ENCODE measurements at regions not wholly inside any gene's neighbourhood (a gene's known extent, or its start where the extent isn't known, plus 50 kb on each side); places are given as distances from the start of the nearest gene placed in this dataset.

DNA sequence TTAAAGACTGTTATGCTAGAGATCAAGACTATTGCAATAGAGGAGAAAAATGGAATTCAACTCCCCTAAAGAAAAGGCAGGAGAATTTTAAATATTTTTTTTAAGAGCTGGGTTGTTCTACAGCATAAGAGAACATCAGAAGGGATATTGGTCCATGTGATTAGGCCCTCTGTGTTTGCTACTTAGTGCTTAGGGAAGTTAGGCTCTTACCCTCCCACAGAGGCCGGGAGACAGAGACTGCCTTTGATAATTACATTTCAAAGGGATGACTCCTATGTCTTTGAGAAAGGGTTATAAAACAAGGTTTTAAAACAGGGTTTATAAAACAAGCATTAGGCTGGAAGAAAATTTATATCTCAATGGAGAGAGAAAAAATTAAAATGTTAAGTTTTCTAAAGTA is 1248.1 kb upstream of the PCDH20 start:
- no peak for TF ChIP-seq POLR2A (IDR thresholded peaks at IDR 0.05)
- TF ChIP-seq, protein P1, sequence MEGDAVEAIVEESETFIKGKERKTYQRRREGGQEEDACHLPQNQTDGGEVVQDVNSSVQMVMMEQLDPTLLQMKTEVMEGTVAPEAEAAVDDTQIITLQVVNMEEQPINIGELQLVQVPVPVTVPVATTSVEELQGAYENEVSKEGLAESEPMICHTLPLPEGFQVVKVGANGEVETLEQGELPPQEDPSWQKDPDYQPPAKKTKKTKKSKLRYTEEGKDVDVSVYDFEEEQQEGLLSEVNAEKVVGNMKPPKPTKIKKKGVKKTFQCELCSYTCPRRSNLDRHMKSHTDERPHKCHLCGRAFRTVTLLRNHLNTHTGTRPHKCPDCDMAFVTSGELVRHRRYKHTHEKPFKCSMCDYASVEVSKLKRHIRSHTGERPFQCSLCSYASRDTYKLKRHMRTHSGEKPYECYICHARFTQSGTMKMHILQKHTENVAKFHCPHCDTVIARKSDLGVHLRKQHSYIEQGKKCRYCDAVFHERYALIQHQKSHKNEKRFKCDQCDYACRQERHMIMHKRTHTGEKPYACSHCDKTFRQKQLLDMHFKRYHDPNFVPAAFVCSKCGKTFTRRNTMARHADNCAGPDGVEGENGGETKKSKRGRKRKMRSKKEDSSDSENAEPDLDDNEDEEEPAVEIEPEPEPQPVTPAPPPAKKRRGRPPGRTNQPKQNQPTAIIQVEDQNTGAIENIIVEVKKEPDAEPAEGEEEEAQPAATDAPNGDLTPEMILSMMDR (IDR thresholded peaks at IDR 0.05), result no peak
